VCaP (cell line): ENCODE measurements at regions not wholly inside any gene's neighbourhood (a gene's known extent, or its start where the extent isn't known, plus 50 kb on each side); places are given as distances from the start of the nearest gene placed in this dataset.

Experiments
- H3K27ac ChIP-seq: fragments of 450-650 bp; 2 replicates; pipeline ENCODE4 v1.5.1; 2017
- TF ChIP-seq, protein P1 (sequence below): fragments of 450-650 bp; conservative IDR thresholded peaks from 2 replicates; pipeline ENCODE4 v1.5.1; 2017; ENCODE audit warnings: mild to moderate bottlenecking, moderate library complexity

DNA sequence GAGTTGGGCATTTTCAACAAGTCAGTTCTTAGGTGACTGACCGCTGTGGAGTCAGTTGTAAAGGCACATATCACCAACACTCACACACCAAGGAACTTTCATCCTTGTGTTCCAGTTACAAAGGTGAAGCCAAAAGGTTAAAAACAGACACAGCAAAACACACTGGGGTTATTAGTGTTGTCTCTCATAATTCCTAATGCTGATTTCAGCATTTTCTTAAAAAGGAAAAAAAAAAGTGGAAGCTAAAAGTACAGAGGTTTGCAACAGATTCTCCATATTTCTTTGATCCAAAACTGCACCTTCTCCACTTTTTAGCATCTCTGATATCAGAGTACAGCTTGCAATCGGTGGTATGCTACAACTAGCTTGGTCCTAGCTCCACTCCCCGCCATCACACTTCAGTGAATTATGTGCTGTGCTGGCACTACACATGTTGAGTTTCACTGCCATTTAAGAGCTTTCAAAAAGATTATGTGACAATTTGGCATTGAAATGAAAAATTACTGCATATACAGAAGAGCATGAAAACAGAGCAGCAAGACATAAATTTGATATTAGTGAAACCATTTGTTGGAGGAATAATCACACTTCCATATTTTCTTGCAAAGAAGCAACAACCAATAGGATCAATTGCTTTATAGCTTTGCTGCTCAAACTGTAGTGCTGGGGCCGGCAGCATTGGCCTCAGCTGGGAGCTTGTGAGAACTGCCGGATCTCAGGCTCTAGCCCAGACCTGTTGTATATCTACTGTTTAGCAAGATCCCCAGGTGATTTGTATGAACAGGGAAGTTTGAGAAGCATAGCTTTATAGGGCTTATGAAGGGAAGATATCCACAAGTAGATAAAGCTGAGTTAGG, 62.3 kb upstream of the DAPL1 start:
- TF ChIP-seq, protein P1, sequence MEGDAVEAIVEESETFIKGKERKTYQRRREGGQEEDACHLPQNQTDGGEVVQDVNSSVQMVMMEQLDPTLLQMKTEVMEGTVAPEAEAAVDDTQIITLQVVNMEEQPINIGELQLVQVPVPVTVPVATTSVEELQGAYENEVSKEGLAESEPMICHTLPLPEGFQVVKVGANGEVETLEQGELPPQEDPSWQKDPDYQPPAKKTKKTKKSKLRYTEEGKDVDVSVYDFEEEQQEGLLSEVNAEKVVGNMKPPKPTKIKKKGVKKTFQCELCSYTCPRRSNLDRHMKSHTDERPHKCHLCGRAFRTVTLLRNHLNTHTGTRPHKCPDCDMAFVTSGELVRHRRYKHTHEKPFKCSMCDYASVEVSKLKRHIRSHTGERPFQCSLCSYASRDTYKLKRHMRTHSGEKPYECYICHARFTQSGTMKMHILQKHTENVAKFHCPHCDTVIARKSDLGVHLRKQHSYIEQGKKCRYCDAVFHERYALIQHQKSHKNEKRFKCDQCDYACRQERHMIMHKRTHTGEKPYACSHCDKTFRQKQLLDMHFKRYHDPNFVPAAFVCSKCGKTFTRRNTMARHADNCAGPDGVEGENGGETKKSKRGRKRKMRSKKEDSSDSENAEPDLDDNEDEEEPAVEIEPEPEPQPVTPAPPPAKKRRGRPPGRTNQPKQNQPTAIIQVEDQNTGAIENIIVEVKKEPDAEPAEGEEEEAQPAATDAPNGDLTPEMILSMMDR, result no peak
- no peak overlapping the region for H3K27ac ChIP-seq

DNA sequence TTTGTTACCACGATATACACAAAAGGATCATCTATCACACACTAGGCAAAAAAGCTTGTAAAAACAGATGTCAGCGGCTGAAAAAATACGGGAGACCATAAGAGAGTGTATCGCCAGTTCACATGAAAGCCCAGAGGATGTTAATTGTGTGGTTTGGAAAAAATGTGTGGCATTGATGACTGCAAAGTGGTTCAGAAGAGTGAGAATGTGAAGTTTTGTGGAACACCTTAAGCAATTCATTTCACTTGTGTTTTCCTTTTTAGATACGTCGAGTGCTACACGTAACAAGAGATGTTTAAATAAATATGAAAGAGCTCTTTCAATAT, 61.7 kb upstream of the DAPL1 start:
- H3K27ac ChIP-seq, result no peak overlapping the region
- TF ChIP-seq, protein P1, result no peak

DNA sequence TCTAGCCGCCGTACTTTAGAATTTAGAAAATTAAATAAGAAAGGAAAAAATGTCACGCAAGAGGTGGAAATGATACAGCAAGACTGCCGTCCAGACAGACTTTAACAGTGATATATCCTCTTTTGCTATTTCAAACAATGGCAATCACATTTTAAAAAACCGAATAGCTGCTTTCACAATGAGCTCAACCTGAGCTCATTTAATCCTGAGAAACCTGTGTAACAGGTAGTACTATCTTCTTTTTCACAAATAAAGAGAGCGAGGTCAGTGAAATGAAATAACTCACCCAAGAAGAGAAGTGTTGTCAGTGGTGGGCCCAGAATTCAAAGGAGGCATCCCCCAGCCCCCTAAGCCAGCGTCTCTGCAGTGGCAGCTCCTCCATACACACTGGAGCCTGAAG, 60.7 kb upstream of the DAPL1 start:
- TF ChIP-seq, protein P1, result no peak
- no peak overlapping the region for H3K27ac ChIP-seq

DNA sequence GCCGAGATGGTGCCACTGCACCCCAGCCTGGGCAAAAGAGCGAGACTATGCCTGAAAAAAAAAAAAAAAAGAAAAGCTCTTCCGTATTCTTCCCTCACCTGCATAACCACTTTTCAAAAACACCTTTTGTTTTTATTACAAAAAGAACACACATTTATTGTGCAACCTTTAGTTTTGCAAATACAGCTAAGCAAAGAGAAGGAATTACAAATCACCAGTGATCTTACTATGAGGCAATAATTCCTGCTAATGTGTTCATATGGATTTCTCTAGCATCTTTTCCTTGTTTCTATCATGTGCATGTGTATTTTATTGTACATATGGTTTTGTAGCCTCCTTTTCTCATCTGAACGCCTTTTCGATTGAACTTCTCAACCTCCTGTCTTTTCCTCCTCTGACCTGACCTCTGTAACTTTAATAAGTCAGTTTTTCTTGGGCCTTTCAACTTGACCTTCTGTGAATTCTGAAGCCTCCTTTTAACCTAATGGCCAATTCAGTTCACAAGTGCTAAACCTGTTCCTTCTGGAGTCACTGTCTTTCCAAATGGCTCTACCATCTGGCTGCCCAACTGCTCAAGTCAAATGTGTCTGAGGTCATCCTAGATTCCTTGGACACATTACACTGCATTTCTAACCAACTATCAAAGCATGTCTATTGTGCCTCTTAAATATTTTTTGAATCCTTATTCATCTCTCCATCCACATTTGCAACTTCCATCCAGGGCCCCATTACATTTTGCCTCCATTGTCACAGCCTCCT, 59.1 kb upstream of the DAPL1 start:
- H3K27ac ChIP-seq, result no peak overlapping the region
- TF ChIP-seq, protein P1, result no peak

DNA sequence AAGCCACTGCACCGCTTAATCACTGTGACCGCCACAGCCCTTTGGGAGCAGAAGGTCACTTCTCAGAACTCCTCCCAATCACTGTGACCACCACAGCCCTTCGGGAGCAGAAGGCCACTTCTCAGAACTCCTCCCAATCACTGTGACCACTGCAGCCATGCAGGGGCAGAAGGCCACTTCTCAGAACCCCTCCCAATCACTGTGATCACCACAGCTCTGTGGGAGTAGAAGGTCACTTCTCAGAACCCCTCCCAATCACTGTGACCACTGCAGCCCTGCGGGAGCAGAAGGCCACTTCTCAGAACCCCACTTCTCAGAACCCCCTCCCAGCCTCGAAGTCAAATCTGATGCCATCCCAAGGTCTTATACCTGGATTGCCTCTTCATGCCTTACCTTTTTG, 56.8 kb upstream of the DAPL1 start:
- TF ChIP-seq, protein P1, result no peak
- H3K27ac ChIP-seq, result no peak overlapping the region

GRCh38 chr2:158740127-158740526, 55.0 kb upstream of the DAPL1 start:
- TF ChIP-seq, protein P1, result no peak
- no peak overlapping the region for H3K27ac ChIP-seq

GRCh38 chr2:158740621-158741020, 54.5 kb upstream of the DAPL1 start:
- TF ChIP-seq, protein P1, result no peak
- no peak overlapping the region for H3K27ac ChIP-seq
